Astrocyte of the spinal cord (primary cell): ENCODE measurements at regions not wholly inside any gene's neighbourhood (a gene's known extent, or its start where the extent isn't known, plus 50 kb on each side); places are given as distances from the start of the nearest gene placed in this dataset.

ENCODE experiments used
- DNase-seq: peaks from one replicate; pipeline ENCODE4 v3.0.0; 2011; ENCODE audit warnings: low read depth, low spot score
- H3K4me3 ChIP-seq: 2 replicates; pipeline ENCODE4 v1.5.1; 2011; ENCODE audit warnings: low read depth, mild to moderate bottlenecking, low read length, moderate library complexity
- CTCF ChIP-seq: IDR thresholded peaks from 2 replicates; pipeline ENCODE4 v1.5.1; 2012; ENCODE audit warnings: low read depth, mild to moderate bottlenecking, low read length, inconsistent platforms
- in situ Hi-C: cut with HindIII; loops from 2 replicates; pipeline ENCODE4 v1.10.0; 2017; ENCODE audit warnings: low sequenced_read_pairs

- no peak for DNase-seq
- in situ Hi-C loops = no loop called here
- no peak for TF ChIP-seq CTCF
- H3K4me3 ChIP-seq = no peak overlapping the region
These were observed 442.7 kb downstream of the MIAT start for GRCh38 chr22:27099946-27100722.

- peak; percentile 76 for DNase-seq
- no peak for TF ChIP-seq CTCF
- no peak overlapping the region for H3K4me3 ChIP-seq
- in situ Hi-C loops = no loop called here
These were observed 443.4 kb downstream of the MIAT start for GRCh38 chr22:27100789-27101188.

GRCh38 chr22:27101288-27101687 is 443.9 kb downstream of the MIAT start:
- in situ Hi-C loops = no loop called here
- no peak for TF ChIP-seq CTCF
- H3K4me3 ChIP-seq = no peak overlapping the region

GRCh38 chr22:27104449-27104848 is 447.1 kb downstream of the MIAT start:
- no peak for DNase-seq
- H3K4me3 ChIP-seq = no peak overlapping the region
- no peak for TF ChIP-seq CTCF
- in situ Hi-C loops = no loop called here

More at GRCh38 chr22:27101288-27101687, 443.9 kb downstream of the MIAT start:
- DNase-seq = no peak

GRCh38 chr22:27105142-27106025 is 448.0 kb downstream of the MIAT start:
- no peak for TF ChIP-seq CTCF
- peak; percentile 96 for DNase-seq
- in situ Hi-C loops = no loop called here
- H3K4me3 ChIP-seq = no peak overlapping the region

GRCh38 chr22:27106985-27107384 is 449.6 kb downstream of the MIAT start:
- no peak overlapping the region for H3K4me3 ChIP-seq
- in situ Hi-C loops = no loop called here
- TF ChIP-seq CTCF = no peak
- DNase-seq = no peak
